ENCODE measurements at regions not wholly inside any gene's neighbourhood (a gene's known extent, or its start where the extent isn't known, plus 50 kb on each side); places are given as distances from the start of the nearest gene placed in this dataset.

DNA sequence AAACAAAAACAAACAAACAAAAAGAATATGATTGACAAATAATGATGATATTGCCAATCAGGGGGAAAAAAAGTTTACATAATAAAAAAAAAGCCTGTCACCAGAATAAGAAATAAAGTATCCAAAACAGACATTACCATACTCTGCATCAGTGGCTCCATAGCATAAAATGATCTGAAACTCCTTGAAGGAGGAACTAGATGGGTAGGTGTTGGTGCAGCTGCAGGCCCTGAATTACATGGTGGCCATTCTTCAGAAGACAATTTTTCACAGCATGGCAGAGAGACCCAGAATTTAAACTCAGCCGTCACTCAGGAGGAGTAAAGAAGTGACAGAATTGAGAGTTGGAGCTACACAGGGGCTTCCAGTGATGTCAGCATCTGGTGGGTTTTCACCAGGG is 60.2 kb downstream of the GLUL start:
- TF ChIP-seq, protein P1, sequence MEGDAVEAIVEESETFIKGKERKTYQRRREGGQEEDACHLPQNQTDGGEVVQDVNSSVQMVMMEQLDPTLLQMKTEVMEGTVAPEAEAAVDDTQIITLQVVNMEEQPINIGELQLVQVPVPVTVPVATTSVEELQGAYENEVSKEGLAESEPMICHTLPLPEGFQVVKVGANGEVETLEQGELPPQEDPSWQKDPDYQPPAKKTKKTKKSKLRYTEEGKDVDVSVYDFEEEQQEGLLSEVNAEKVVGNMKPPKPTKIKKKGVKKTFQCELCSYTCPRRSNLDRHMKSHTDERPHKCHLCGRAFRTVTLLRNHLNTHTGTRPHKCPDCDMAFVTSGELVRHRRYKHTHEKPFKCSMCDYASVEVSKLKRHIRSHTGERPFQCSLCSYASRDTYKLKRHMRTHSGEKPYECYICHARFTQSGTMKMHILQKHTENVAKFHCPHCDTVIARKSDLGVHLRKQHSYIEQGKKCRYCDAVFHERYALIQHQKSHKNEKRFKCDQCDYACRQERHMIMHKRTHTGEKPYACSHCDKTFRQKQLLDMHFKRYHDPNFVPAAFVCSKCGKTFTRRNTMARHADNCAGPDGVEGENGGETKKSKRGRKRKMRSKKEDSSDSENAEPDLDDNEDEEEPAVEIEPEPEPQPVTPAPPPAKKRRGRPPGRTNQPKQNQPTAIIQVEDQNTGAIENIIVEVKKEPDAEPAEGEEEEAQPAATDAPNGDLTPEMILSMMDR (IDR thresholded peaks at IDR 0.05) = no peak

- TF ChIP-seq, protein P1 (IDR thresholded peaks at IDR 0.05) = no peak
These were observed 61.3 kb downstream of the GLUL start for GRCh38 chr1:182330303-182330702.

GRCh38 chr1:182329471-182329870 is 62.1 kb downstream of the GLUL start:
- TF ChIP-seq, protein P1 (IDR thresholded peaks at IDR 0.05) = no peak

DNA sequence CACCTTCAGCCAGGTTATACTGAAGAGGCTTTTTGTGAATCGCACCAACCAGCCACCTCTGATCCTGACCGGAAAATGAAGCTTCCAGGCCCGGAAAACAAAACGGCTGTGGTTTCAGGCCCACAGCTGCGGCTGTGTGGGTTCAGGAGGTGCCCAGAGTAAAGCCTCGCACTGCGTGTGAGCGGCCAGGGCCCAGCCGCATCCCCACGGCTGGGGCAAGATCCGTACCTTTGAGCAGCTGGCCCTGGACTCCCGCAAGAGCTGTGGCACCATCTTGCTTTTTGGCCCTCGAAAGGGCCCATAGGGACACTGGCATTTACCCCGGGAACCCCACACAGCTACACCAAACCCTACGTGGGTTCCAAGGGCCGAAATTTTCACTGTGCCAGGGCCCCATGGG is 63.0 kb downstream of the GLUL start:
- TF ChIP-seq, protein P1 (IDR thresholded peaks at IDR 0.05) = no peak

DNA sequence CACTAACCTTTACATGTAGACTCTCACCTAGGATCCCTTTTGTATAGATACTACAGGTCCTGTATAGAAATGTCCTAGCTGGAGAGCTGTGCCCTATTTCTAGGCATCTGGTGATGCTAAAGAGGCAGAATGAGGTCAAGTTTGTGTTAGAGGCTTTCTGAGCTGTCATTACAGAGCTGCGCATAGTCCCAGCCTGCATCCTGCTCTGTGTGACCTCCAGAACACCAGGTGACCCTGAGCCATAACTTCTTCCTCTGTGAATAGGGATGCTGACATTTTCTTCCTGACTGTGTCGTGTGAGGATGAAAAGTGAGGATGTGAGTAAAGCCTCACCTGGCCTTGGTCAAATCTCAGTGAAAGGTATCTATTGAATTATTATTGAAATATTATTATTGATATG is 66.3 kb downstream of the GLUL start:
- TF ChIP-seq, protein P1 (IDR thresholded peaks at IDR 0.05) = no peak

GRCh38 chr1:182321532-182321931 is 70.1 kb downstream of the GLUL start:
- TF ChIP-seq, protein P1 (IDR thresholded peaks at IDR 0.05) = peak; percentile 34; the same call in 1 of the 2 replicates

- TF ChIP-seq, protein P1 (IDR thresholded peaks at IDR 0.05) = no peak
These were observed 73.9 kb downstream of the GLUL start for GRCh38 chr1:182317611-182318161.

DNA sequence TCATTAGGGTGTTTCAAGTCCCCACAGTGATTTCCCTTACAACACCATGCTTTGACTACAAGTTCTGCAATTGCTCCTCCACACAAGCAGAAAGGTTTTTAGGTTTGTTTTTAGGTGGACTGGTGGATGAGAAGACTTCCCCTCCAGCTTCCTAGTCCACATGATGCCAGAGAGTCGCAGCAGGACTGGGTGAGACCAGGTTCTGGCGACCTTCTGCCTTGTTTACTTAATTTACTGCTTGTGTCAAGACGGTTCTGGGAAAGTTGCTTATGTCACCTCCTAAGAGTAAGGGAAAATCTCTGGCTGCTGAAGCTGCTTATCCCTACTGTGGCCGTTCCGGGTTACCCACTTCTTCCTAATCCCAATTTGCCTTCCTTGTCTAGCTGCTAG is 76.4 kb downstream of the GLUL start:
- TF ChIP-seq, protein P1 (IDR thresholded peaks at IDR 0.05) = no peak

Data from LNCAP (cell line).